ENCODE measurements at regions not wholly inside any gene's neighbourhood (a gene's known extent, or its start where the extent isn't known, plus 50 kb on each side); places are given as distances from the start of the nearest gene placed in this dataset.
"Not testable (repeated sequence)": the region's sequence is repeated elsewhere in the genome, so short reads cannot be mapped to it uniquely, and the experiment has no call there.

DNA sequence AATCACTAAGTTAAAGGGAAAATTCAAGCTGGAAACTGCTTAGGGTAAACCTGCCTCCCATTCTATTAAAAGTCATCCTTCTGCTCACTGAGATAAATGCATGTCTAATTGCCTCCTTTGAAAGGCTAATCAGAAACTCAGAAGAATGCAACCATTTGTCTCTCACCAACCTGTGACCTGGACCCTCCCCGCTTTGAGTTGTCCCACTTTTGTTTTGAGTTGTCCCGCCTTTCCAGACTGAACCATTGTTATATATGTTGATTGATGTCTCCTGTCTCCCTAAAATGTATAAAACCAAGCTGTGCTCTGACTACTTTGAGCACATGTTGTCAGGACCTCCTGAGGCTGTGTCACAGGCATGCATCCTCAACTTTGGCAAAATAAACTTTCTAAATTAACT lies 378.4 kb downstream of the KIF20B start:
- no peak for DNase-seq (ENCODE audit: low read depth)
- no peaks in the 10 kb centered on the region for H3K36me3 ChIP-seq (ENCODE audit: control insufficient read depth, insufficient read depth, low read length)
- TF ChIP-seq, protein P1, sequence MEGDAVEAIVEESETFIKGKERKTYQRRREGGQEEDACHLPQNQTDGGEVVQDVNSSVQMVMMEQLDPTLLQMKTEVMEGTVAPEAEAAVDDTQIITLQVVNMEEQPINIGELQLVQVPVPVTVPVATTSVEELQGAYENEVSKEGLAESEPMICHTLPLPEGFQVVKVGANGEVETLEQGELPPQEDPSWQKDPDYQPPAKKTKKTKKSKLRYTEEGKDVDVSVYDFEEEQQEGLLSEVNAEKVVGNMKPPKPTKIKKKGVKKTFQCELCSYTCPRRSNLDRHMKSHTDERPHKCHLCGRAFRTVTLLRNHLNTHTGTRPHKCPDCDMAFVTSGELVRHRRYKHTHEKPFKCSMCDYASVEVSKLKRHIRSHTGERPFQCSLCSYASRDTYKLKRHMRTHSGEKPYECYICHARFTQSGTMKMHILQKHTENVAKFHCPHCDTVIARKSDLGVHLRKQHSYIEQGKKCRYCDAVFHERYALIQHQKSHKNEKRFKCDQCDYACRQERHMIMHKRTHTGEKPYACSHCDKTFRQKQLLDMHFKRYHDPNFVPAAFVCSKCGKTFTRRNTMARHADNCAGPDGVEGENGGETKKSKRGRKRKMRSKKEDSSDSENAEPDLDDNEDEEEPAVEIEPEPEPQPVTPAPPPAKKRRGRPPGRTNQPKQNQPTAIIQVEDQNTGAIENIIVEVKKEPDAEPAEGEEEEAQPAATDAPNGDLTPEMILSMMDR (IDR thresholded peaks at IDR 0.05; ENCODE audit: insufficient read depth, low read length, poor library complexity, severe bottlenecking): no peak
- no peaks in the 10 kb centered on the region for H3K27me3 ChIP-seq (ENCODE audit: control insufficient read depth, insufficient read depth, low read length)
- H3K4me3 ChIP-seq (ENCODE audit: low read depth, low read length): no peak overlapping the region

DNA sequence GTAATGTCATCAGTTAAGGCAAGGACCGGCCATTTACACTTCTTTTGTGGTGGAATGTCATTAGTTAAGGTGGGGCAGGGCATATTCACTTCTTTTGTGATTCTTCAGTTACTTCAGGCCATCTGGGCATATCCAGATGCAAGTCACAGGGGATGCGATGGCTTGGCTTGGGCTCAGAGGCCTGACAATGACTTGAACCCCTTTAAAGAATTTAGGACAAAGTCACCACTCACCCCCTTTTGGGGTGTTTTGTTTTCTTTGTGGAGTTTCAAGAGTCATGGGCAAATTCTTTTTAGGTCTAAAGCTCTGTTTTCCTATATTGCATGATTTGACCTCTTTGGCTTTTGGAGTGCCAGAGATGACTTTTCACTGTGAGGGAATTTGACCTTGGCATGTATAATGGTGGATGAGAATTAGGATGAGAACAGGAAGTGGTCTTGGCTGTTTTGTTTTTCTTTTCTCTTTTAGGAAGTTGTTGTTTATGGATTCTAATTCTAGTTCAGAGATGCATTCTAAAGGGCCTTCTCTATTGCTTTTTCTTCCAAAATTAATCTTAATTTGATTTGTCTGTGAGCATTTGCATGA lies 385.3 kb downstream of the KIF20B start:
- not testable (repeated sequence) for H3K36me3 ChIP-seq (ENCODE audit: control insufficient read depth, insufficient read depth, low read length); H3K27me3 ChIP-seq (ENCODE audit: control insufficient read depth, insufficient read depth, low read length); H3K4me3 ChIP-seq (ENCODE audit: low read depth, low read length); DNase-seq (ENCODE audit: low read depth)

DNA sequence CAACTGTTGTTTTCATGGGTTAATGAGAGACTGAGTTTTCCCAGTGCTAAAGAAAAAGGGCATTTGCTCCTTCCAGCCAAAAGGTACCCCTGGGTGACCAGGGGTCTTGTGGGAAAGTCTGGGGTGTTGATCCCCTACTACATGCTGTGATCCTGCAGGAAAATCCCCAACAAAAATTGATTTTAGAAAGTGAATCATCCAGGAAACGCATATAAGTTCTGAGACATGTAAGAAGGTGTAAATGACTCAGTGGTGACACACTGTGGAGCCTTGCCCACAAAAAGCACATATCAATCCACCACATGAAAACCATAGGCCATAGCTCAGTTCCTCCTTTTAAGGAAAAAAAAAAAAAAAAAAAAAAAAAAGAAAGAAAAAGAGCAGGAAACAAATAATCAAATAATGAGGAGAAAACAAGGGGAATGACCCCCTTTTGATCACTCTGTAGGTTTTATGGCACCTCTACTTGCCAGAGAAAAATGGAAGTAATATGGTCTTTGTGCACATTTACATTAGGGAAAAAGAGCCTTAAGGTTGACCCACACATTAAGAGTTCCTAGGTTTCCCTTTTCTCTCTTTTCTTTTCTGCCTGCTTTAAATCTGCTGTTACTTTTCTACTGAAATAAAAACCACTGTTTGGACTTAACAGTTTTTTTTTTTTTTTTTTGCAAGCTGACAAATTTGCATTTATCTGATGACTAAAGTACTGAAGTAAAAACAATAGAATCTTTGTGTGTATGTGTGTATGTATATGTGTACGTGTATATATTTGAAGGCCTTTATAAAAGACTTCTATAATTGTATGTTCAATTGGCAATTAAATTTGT lies 386.0 kb downstream of the KIF20B start:
- H3K27me3 ChIP-seq (ENCODE audit: control insufficient read depth, insufficient read depth, low read length): no peaks in the 10 kb centered on the region
- peak; percentile 26 for DNase-seq (ENCODE audit: low read depth)
- TF ChIP-seq, protein P1 (IDR thresholded peaks at IDR 0.05; ENCODE audit: insufficient read depth, low read length, poor library complexity, severe bottlenecking): no peak

DNA sequence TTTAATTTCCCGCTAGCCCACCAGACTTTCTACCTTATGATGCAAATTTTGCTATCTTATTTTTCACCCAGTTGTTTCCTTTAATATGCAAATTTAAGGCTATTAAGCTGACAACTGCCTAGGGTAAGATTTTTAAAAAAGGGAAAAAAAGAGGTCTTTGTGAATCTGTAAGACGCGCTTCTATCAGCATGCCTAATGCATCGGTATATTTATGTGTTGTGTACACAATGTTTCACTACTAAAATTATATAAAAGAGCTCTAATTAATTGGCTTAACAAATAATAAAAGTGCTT lies 386.6 kb downstream of the KIF20B start:
- Histone ChIP-seq H3K27me3 (ENCODE audit: control insufficient read depth, insufficient read depth, low read length) (no peaks in the 10 kb centered on the region), H3K4me3 (ENCODE audit: low read depth, low read length) (no peak overlapping the region), H3K36me3 (ENCODE audit: control insufficient read depth, insufficient read depth, low read length) (no peaks in the 10 kb centered on the region)
- TF ChIP-seq, protein P1 (IDR thresholded peaks at IDR 0.05; ENCODE audit: insufficient read depth, low read length, poor library complexity, severe bottlenecking): no peak
- DNase-seq (ENCODE audit: low read depth): no peak

More for the DNA sequence above, 386.0 kb downstream of the KIF20B start:
- Histone ChIP-seq H3K4me3 (ENCODE audit: low read depth, low read length) (no peak overlapping the region), H3K36me3 (ENCODE audit: control insufficient read depth, insufficient read depth, low read length) (no peaks in the 10 kb centered on the region)

DNA sequence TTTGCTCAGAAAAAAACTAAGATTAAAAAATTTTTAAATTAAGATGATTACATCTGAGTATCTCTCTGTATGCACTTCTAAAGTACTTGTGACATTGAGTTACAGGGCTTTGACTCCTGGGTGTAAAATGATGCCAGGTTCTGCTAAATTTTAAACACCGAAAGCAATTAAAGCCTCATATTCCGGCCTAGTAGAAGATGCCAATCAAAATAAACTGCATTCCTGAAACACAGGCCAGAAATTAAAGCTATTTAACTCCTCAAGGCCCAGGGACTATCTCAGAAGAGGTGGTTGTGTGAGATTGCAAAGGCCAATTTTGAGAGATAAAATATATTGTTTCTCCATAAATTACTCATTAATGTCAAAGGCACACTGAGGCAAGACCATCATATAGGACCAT lies 388.3 kb downstream of the KIF20B start:
- H3K27me3 ChIP-seq (ENCODE audit: control insufficient read depth, insufficient read depth, low read length): no peaks in the 10 kb centered on the region
- TF ChIP-seq, protein P1 (IDR thresholded peaks at IDR 0.05; ENCODE audit: insufficient read depth, low read length, poor library complexity, severe bottlenecking): no peak
- H3K4me3 ChIP-seq (ENCODE audit: low read depth, low read length): no peak overlapping the region
- H3K36me3 ChIP-seq (ENCODE audit: control insufficient read depth, insufficient read depth, low read length): no peaks in the 10 kb centered on the region
- no peak for DNase-seq (ENCODE audit: low read depth)

DNA sequence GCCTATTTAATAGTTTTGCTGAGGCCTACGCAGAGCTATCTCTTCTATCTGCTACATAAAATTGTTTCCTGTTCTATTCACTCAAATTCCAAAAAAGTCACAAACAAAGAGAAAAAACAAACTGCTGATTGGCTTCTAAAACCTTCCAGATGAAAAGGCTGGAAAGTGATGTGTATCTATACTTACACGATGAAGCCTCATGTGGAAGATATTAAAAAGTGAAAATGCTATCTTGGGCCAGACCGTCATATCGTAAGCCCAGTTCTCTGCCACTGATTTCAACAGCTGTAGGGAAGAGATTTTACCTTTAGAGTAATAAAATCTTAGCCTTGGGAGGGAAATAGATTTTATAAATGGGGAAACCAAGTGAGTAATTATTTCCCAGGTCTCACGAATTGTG lies 394.8 kb downstream of the KIF20B start:
- Histone ChIP-seq H3K27me3 (ENCODE audit: control insufficient read depth, insufficient read depth, low read length) (no peaks in the 10 kb centered on the region), H3K36me3 (ENCODE audit: control insufficient read depth, insufficient read depth, low read length) (no peaks in the 10 kb centered on the region), H3K4me3 (ENCODE audit: low read depth, low read length) (no peak overlapping the region)
- no peak for DNase-seq (ENCODE audit: low read depth)
- TF ChIP-seq, protein P1 (IDR thresholded peaks at IDR 0.05; ENCODE audit: insufficient read depth, low read length, poor library complexity, severe bottlenecking): no peak

DNA sequence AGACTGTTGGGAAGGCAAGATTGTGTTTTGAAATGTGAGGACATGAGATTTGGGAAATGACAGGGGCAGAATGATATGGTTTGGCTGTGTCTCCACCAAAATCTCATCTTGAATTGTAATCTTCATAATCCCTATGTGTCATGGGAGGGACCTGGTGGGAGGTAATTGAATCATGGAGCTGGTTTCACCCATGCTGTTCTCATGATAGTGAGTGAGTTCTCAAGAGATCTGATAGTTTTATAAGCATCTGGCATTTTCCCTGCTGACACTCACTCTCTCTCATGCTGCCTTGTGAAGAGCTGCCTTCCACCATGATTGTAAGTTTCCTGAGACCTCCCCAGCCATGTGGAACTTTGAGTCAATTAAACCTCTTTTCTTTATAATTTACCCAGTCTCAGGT lies 406.2 kb downstream of the KIF20B start:
- not testable (repeated sequence) for H3K4me3 ChIP-seq (ENCODE audit: low read depth, low read length)

More for the DNA sequence above, 406.2 kb downstream of the KIF20B start:
- not testable (repeated sequence) for H3K36me3 ChIP-seq (ENCODE audit: control insufficient read depth, insufficient read depth, low read length); DNase-seq (ENCODE audit: low read depth); H3K27me3 ChIP-seq (ENCODE audit: control insufficient read depth, insufficient read depth, low read length)

Data from kidney epithelial cell (primary cell).